Uterus (tissue), 2 donors: ENCODE measurements at regions not wholly inside any gene's neighbourhood (a gene's known extent, or its start where the extent isn't known, plus 50 kb on each side); places are given as distances from the start of the nearest gene placed in this dataset.

Experiments used
- POLR2A ChIP-seq, 2 donors: fragments of 450-650 bp; IDR thresholded peaks; one replicate each; pipeline ENCODE4 v1.6.1; 2016; ENCODE audit warnings: antibody characterized with exemption in 2 of 2, mild to moderate bottlenecking in 1 of 2, moderate library complexity in 1 of 2
- TF ChIP-seq, protein P1 (sequence below), 4 experiments: fragments of 200-600 bp in 2 of 4; fragments of 450-650 bp in 2 of 4; sonication (generic) in 2 of 4; IDR thresholded peaks; one replicate each; pipeline ENCODE4 v1.5.1; 2016 to 2019; ENCODE audit warnings: antibody characterized with exemption in 4 of 4, mild to moderate bottlenecking in 2 of 4, moderate library complexity in 1 of 4

- TF ChIP-seq, protein P1, sequence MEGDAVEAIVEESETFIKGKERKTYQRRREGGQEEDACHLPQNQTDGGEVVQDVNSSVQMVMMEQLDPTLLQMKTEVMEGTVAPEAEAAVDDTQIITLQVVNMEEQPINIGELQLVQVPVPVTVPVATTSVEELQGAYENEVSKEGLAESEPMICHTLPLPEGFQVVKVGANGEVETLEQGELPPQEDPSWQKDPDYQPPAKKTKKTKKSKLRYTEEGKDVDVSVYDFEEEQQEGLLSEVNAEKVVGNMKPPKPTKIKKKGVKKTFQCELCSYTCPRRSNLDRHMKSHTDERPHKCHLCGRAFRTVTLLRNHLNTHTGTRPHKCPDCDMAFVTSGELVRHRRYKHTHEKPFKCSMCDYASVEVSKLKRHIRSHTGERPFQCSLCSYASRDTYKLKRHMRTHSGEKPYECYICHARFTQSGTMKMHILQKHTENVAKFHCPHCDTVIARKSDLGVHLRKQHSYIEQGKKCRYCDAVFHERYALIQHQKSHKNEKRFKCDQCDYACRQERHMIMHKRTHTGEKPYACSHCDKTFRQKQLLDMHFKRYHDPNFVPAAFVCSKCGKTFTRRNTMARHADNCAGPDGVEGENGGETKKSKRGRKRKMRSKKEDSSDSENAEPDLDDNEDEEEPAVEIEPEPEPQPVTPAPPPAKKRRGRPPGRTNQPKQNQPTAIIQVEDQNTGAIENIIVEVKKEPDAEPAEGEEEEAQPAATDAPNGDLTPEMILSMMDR (IDR thresholded peaks at IDR 0.05): no peak
- TF ChIP-seq POLR2A (IDR thresholded peaks at IDR 0.05): no peak
Observed at GRCh38 chr5:86679949-86680348, 62.2 kb downstream of the COX7C start.
